Ascending aorta (tissue), 2 donors: ENCODE measurements at regions not wholly inside any gene's neighbourhood (a gene's known extent, or its start where the extent isn't known, plus 50 kb on each side); places are given as distances from the start of the nearest gene placed in this dataset.

Experiments used
- DNase-seq, 2 donors: peaks; one replicate each; pipeline ENCODE4 v3.0.0-alpha.2; 2019; ENCODE audit warnings: low spot score in 2 of 2
- H3K27ac ChIP-seq, 2 donors: fragments of 200-600 bp; sonication (generic); one replicate each; pipeline ENCODE4 v1.5.1; 2016 to 2017; ENCODE audit warnings: mild to moderate bottlenecking in 1 of 2
- H3K27me3 ChIP-seq: fragments of 200-600 bp; sonication (generic); one replicate; pipeline ENCODE4 v1.5.1; 2017
- H3K36me3 ChIP-seq, 2 donors: fragments of 200-600 bp; sonication (generic); one replicate each; pipeline ENCODE4 v1.5.1; 2016
- H3K4me1 ChIP-seq, 2 donors: fragments of 200-600 bp; sonication (generic); one replicate each; pipeline ENCODE4 v1.5.1; 2016 to 2017; ENCODE audit warnings: mild to moderate bottlenecking in 1 of 2
- H3K4me3 ChIP-seq, 2 donors: fragments of 200-600 bp; sonication (generic); one replicate each; pipeline ENCODE4 v1.5.1; 2016 to 2017; ENCODE audit warnings: mild to moderate bottlenecking in 1 of 2
- H3K9me3 ChIP-seq, 2 donors: fragments of 200-600 bp; sonication (generic); one replicate each; pipeline ENCODE4 v1.5.1; 2016
- intact Hi-C: fragments of 100-400 bp; cut with DNase I; formaldehyde crosslinking; loops from one replicate; pipeline ENCODE4 v1.15.1; 2023
- TF ChIP-seq, protein P1 (sequence below), 3 experiments: fragments of 200-600 bp in 2 of 3; fragments of 450-650 bp in 1 of 3; sonication (generic) in 2 of 3; IDR thresholded peaks; one replicate each; pipeline ENCODE4 v1.5.1; 2016 to 2019; ENCODE audit warnings: antibody characterized with exemption in 3 of 3, mild to moderate bottlenecking in 1 of 3, moderate library complexity in 1 of 3

DNA sequence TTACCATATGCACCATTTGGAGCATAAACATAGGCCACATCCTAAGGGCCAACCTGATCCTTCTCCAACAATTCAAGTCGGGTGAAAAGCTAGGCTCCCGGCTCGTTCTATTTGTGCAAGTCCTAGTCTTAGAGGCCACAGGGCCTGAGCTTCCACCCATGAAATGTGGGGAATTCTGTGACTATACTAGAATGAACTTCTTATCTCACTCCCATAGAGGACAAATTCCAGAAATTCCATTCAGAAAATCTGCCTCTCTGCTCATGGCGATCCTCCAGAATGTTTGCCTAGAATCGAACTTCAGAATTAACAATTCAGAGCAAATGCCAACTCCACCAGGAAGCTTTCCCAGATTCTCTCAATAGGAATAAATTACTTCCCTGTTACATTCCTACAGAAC is 187.9 kb downstream of the BCL11A start:
- DNase-seq: no peak
- no peaks in the 10 kb centered on the region for H3K36me3 ChIP-seq
- H3K9me3 ChIP-seq: no peaks in the 10 kb centered on the region
- TF ChIP-seq, protein P1, sequence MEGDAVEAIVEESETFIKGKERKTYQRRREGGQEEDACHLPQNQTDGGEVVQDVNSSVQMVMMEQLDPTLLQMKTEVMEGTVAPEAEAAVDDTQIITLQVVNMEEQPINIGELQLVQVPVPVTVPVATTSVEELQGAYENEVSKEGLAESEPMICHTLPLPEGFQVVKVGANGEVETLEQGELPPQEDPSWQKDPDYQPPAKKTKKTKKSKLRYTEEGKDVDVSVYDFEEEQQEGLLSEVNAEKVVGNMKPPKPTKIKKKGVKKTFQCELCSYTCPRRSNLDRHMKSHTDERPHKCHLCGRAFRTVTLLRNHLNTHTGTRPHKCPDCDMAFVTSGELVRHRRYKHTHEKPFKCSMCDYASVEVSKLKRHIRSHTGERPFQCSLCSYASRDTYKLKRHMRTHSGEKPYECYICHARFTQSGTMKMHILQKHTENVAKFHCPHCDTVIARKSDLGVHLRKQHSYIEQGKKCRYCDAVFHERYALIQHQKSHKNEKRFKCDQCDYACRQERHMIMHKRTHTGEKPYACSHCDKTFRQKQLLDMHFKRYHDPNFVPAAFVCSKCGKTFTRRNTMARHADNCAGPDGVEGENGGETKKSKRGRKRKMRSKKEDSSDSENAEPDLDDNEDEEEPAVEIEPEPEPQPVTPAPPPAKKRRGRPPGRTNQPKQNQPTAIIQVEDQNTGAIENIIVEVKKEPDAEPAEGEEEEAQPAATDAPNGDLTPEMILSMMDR (IDR thresholded peaks at IDR 0.05): no peak
- no peaks in the 10 kb centered on the region for H3K27me3 ChIP-seq
- H3K27ac ChIP-seq: no peak overlapping the region
- intact Hi-C loops: no loop called here
- H3K4me1 ChIP-seq: no peaks in the 10 kb centered on the region
- H3K4me3 ChIP-seq: no peak overlapping the region

DNA sequence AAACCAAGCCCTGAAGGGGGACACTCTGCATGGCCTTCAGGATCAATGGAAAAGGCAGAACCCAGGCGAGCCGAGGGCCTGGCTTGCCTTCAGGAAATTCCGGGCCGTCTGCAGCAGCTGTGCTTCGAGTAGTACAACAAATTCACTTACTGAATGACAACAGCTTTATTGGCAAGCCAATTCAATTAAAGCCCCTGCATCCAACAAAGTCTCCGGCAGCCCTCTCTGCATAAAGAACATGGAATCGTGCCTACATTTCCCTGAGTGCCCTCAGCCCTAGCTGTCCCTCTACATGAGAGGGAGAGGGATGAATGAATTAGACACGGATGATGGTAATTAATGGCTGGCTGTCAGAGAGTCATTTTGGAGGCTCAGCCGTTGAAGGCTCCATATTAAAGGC is 189.0 kb downstream of the BCL11A start:
- Histone ChIP-seq H3K27me3 (no peaks in the 10 kb centered on the region), H3K4me3 (no peak overlapping the region), H3K4me1 (no peaks in the 10 kb centered on the region), H3K27ac (no peak overlapping the region), H3K9me3 (no peaks in the 10 kb centered on the region), H3K36me3 (no peaks in the 10 kb centered on the region)
- no peak for DNase-seq
- TF ChIP-seq, protein P1 (IDR thresholded peaks at IDR 0.05): no peak
- intact Hi-C loops: no loop called here

DNA sequence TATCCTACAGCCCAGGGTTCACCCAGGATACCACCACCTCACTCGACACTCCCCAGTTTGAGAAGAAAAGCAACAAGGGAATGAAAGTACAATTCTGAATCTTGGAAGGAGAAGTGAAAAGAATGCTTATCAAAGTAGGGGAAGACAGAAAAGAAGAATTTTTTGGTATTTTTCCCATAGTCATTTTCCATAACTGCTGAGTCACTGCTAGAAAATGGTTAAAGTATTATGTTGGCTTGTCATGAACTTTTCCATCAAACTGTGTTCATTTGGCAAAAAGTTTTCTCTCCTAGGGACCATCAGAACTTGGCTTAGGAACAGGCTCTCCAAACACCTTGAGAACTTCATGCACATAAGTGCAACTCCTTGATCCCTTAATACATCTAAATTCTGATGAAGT is 192.0 kb downstream of the BCL11A start:
- TF ChIP-seq, protein P1 (IDR thresholded peaks at IDR 0.05): no peak
- intact Hi-C loops: no loop called here
- Histone ChIP-seq H3K9me3 (no peaks in the 10 kb centered on the region), H3K36me3 (no peaks in the 10 kb centered on the region), H3K4me3 (no peak overlapping the region), H3K4me1 (no peaks in the 10 kb centered on the region), H3K27ac (no peak overlapping the region), H3K27me3 (no peaks in the 10 kb centered on the region)
- no peak for DNase-seq

DNA sequence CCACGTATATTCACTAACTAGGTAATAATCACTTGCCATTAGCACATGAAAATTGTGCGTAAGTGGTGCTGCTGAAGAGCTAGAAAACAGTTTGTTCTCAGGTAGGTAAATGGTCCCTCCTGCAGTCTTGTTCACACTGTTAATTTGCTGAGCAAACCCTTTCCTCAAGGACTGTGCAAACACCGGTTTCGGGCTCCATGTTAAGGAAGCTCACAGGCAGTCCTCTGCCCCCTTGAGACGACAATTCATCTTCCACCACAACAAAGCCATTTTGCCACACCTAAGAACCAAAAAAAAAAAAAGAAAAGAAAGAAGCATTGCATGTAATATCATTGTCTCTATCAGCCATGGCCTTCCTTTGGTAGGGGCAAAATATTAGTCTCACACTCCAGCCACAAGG is 193.9 kb downstream of the BCL11A start:
- H3K36me3 ChIP-seq: no peaks in the 10 kb centered on the region
- no peaks in the 10 kb centered on the region for H3K9me3 ChIP-seq
- no peak overlapping the region for H3K27ac ChIP-seq
- no peak overlapping the region for H3K4me3 ChIP-seq
- H3K27me3 ChIP-seq: no peaks in the 10 kb centered on the region
- intact Hi-C loops: no loop called here
- TF ChIP-seq, protein P1 (IDR thresholded peaks at IDR 0.05): no peak
- H3K4me1 ChIP-seq: no peaks in the 10 kb centered on the region
- DNase-seq: no peak

DNA sequence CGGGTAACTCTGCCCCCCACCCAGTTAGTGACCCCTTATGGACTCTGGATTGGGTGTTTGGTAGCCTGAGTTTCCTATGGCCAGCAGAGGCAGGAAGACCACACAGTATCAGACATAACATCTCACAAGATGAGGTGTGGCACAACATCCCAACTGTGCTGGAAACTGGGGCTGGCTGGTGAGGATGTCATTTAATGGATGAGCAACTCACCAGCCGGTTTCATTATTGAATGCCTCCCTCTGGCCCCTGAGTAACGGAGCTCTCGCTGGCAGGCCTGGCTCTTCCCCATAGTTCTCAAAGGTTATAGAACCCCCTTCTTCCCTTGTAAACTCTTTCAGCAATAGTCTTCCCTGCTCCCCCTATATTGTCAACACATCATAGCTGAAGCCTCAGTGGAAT is 195.0 kb downstream of the BCL11A start:
- TF ChIP-seq, protein P1 (IDR thresholded peaks at IDR 0.05): no peak
- Histone ChIP-seq H3K27ac (no peak overlapping the region), H3K27me3 (no peaks in the 10 kb centered on the region), H3K36me3 (no peaks in the 10 kb centered on the region), H3K4me3 (no peak overlapping the region), H3K9me3 (no peaks in the 10 kb centered on the region), H3K4me1 (no peaks in the 10 kb centered on the region)
- intact Hi-C loops: no loop called here
- DNase-seq: no peak

DNA sequence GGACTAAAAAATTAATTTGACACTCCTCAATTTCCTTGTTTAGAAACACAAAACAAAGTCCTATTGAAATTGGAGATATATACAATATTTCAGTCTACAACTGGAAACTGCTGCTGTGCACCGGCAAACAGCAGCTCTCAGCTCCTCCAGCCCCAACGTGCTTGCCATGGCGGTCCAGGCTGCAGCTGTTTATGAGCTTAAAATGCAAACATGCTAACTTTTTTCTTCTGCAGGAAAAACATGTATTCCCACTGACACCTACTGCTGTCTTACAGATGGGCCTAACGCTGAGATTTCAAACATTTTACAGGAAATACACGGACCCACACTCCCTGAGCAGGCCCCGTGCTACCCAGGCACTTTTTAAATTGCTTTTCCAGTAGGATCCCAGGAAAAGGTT is 195.5 kb downstream of the BCL11A start:
- DNase-seq: no peak
- intact Hi-C loops: no loop called here
- Histone ChIP-seq H3K36me3 (no peaks in the 10 kb centered on the region), H3K27ac (no peak overlapping the region), H3K27me3 (no peaks in the 10 kb centered on the region), H3K4me1 (no peaks in the 10 kb centered on the region), H3K4me3 (no peak overlapping the region), H3K9me3 (no peaks in the 10 kb centered on the region)
- TF ChIP-seq, protein P1 (IDR thresholded peaks at IDR 0.05): no peak
